HL-60 (cell line): ENCODE measurements at regions not wholly inside any gene's neighbourhood (a gene's known extent, or its start where the extent isn't known, plus 50 kb on each side); places are given as distances from the start of the nearest gene placed in this dataset.

Experiments
- GABPA ChIP-seq: IDR thresholded peaks from 2 replicates; pipeline ENCODE4 v1.6.1; 2012; ENCODE audit warnings: low read depth
- TF ChIP-seq, protein P1 (sequence below): IDR thresholded peaks from one replicate; pipeline ENCODE4 v1.5.1; 2011; ENCODE audit warnings: low read length, control low read depth, inconsistent platforms; ENCODE audit not compliant: insufficient read depth

DNA sequence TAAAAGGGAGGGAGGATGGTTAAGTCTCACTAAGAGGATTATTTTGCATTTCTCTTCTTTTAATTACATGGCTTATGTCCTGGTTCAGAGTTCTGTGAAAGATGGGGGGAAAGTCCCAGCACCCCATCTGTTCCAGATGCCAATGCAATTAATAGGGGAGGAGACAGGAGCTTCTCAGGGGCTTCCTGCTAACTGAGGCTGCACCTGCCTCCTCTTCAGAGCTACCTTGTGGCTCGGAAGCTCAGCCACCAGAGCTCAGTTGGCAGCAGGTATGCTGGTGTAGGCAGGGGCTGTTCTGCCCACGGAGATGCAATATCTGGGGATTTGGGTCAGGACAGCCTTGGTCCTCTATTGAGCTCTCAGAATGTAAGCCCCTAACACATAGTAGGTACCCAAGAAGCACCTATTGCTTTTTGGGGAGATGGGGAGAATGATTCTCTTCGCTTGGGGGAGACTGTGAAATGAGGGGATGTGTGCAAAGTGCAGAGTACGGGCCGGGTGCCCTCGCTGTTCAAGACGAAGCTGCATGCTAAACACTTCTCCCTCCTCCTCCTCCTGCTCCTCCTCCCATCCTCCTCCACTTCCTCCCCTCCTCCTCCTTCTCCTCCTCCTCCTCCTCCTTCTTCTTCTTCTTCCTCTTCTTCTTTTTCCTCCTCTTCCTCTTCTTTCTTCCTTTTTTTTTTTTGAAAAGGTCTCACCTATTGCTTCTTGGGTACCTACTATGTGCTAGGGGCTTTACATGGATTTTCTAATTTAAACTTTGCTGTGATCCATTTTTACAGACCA lies 279.0 kb downstream of the PTPRU start:
- TF ChIP-seq, protein P1, sequence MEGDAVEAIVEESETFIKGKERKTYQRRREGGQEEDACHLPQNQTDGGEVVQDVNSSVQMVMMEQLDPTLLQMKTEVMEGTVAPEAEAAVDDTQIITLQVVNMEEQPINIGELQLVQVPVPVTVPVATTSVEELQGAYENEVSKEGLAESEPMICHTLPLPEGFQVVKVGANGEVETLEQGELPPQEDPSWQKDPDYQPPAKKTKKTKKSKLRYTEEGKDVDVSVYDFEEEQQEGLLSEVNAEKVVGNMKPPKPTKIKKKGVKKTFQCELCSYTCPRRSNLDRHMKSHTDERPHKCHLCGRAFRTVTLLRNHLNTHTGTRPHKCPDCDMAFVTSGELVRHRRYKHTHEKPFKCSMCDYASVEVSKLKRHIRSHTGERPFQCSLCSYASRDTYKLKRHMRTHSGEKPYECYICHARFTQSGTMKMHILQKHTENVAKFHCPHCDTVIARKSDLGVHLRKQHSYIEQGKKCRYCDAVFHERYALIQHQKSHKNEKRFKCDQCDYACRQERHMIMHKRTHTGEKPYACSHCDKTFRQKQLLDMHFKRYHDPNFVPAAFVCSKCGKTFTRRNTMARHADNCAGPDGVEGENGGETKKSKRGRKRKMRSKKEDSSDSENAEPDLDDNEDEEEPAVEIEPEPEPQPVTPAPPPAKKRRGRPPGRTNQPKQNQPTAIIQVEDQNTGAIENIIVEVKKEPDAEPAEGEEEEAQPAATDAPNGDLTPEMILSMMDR, result no peak
- TF ChIP-seq GABPA, result no peak
